ENCODE measurements at regions not wholly inside any gene's neighbourhood (a gene's known extent, or its start where the extent isn't known, plus 50 kb on each side); places are given as distances from the start of the nearest gene placed in this dataset.
"Not testable (repeated sequence)": the region's sequence is repeated elsewhere in the genome, so short reads cannot be mapped to it uniquely, and the experiment has no call there.

- H3K4me1 Mint-ChIP-seq; H3K4me3 Mint-ChIP-seq; H3K9me3 Mint-ChIP-seq; H3K36me3 Mint-ChIP-seq; H3K27me3 Mint-ChIP-seq (ENCODE audit: low read depth); DNase-seq (ENCODE audit: low spot score in 2 of 2, unreplicated experiment in 2 of 2); H3K27ac Mint-ChIP-seq: not testable (repeated sequence)
Measured at GRCh38 chr9:41697080-41697479, 432.1 kb downstream of the CNTNAP3B start.

- H3K27me3 Mint-ChIP-seq (ENCODE audit: low read depth); H3K9me3 Mint-ChIP-seq; H3K4me1 Mint-ChIP-seq; DNase-seq (ENCODE audit: low spot score in 2 of 2, unreplicated experiment in 2 of 2); H3K36me3 Mint-ChIP-seq; H3K27ac Mint-ChIP-seq: not testable (repeated sequence)
- peak overlapping the region; percentile 28 for H3K4me3 Mint-ChIP-seq
Measured at GRCh38 chr9:41679312-41679711, 449.9 kb downstream of the CNTNAP3B start.

GRCh38 chr9:41663497-41664036 is 465.7 kb downstream of the CNTNAP3B start:
- H3K9me3 Mint-ChIP-seq; H3K27me3 Mint-ChIP-seq (ENCODE audit: low read depth); H3K4me1 Mint-ChIP-seq; H3K36me3 Mint-ChIP-seq; H3K27ac Mint-ChIP-seq: not testable (repeated sequence)
- peak overlapping the region; percentile 34 for H3K4me3 Mint-ChIP-seq
- peak in 1 of 2 experiments; percentile 66 for DNase-seq (ENCODE audit: low spot score in 2 of 2, unreplicated experiment in 2 of 2)

- peaks cover 10% of the 10 kb centered on the region for H3K9me3 Mint-ChIP-seq
- H3K27me3 Mint-ChIP-seq (ENCODE audit: low read depth); H3K36me3 Mint-ChIP-seq; H3K4me3 Mint-ChIP-seq; DNase-seq (ENCODE audit: low spot score in 2 of 2, unreplicated experiment in 2 of 2): not testable (repeated sequence)
- peak overlapping the region; percentile 44 for H3K27ac Mint-ChIP-seq
- H3K4me1 Mint-ChIP-seq = peaks cover 39% of the 10 kb centered on the region
Measured at GRCh38 chr9:41658706-41659105, 469.6 kb upstream of the ZNG1F start.

GRCh38 chr9:41658116-41658515 is 469.0 kb upstream of the ZNG1F start:
- H3K27me3 Mint-ChIP-seq (ENCODE audit: low read depth); H3K36me3 Mint-ChIP-seq; DNase-seq (ENCODE audit: low spot score in 2 of 2, unreplicated experiment in 2 of 2); H3K4me3 Mint-ChIP-seq: not testable (repeated sequence)
- Mint-ChIP-seq H3K27ac (peak overlapping the region; percentile 88), H3K9me3 (peaks cover 10% of the 10 kb centered on the region), H3K4me1 (peaks cover 44% of the 10 kb centered on the region)

GRCh38 chr9:41657141-41657540 is 468.0 kb upstream of the ZNG1F start:
- Mint-ChIP-seq H3K4me1 (peaks cover 49% of the 10 kb centered on the region), H3K27ac (peak overlapping the region; percentile 88), H3K9me3 (peaks cover 10% of the 10 kb centered on the region)
- not testable (repeated sequence) for DNase-seq (ENCODE audit: low spot score in 2 of 2, unreplicated experiment in 2 of 2); H3K4me3 Mint-ChIP-seq; H3K36me3 Mint-ChIP-seq; H3K27me3 Mint-ChIP-seq (ENCODE audit: low read depth)

GRCh38 chr9:41655071-41655554 is 466.0 kb upstream of the ZNG1F start:
- peaks cover 10% of the 10 kb centered on the region for H3K9me3 Mint-ChIP-seq
- H3K27me3 Mint-ChIP-seq (ENCODE audit: low read depth); H3K36me3 Mint-ChIP-seq: not testable (repeated sequence)
- DNase-seq (ENCODE audit: low spot score in 2 of 2, unreplicated experiment in 2 of 2) = peak in 1 of 2 experiments; percentile 87
- peak overlapping the region; percentile 20 for H3K4me3 Mint-ChIP-seq
- peak overlapping the region; percentile 96 for H3K27ac Mint-ChIP-seq
- H3K4me1 Mint-ChIP-seq = peaks cover 55% of the 10 kb centered on the region

- H3K4me3 Mint-ChIP-seq = peak overlapping the region; percentile 44
- H3K36me3 Mint-ChIP-seq; DNase-seq (ENCODE audit: low spot score in 2 of 2, unreplicated experiment in 2 of 2); H3K27me3 Mint-ChIP-seq (ENCODE audit: low read depth): not testable (repeated sequence)
- H3K9me3 Mint-ChIP-seq = peaks cover 10% of the 10 kb centered on the region
- H3K27ac Mint-ChIP-seq = peak overlapping the region; percentile 96
- H3K4me1 Mint-ChIP-seq = peaks cover 57% of the 10 kb centered on the region
Measured at GRCh38 chr9:41654349-41654748, 465.2 kb upstream of the ZNG1F start.

GRCh38 chr9:41653560-41654340 is 464.6 kb upstream of the ZNG1F start:
- Mint-ChIP-seq H3K27ac (peak overlapping the region; percentile 96), H3K4me3 (peak overlapping the region; percentile 44), H3K4me1 (peaks cover 51% of the 10 kb centered on the region)
- not testable (repeated sequence) for H3K27me3 Mint-ChIP-seq (ENCODE audit: low read depth); H3K9me3 Mint-ChIP-seq; H3K36me3 Mint-ChIP-seq; DNase-seq (ENCODE audit: low spot score in 2 of 2, unreplicated experiment in 2 of 2)

- peak overlapping the region; percentile 53 for H3K4me3 Mint-ChIP-seq
- peaks cover 44% of the 10 kb centered on the region for H3K4me1 Mint-ChIP-seq
- H3K27me3 Mint-ChIP-seq (ENCODE audit: low read depth); H3K9me3 Mint-ChIP-seq; H3K36me3 Mint-ChIP-seq; DNase-seq (ENCODE audit: low spot score in 2 of 2, unreplicated experiment in 2 of 2): not testable (repeated sequence)
- H3K27ac Mint-ChIP-seq = peak overlapping the region; percentile 96
Measured at GRCh38 chr9:41652800-41653199, 463.7 kb upstream of the ZNG1F start.

- peaks cover 39% of the 10 kb centered on the region for H3K4me1 Mint-ChIP-seq
- H3K27me3 Mint-ChIP-seq (ENCODE audit: low read depth); H3K36me3 Mint-ChIP-seq; DNase-seq (ENCODE audit: low spot score in 2 of 2, unreplicated experiment in 2 of 2); H3K9me3 Mint-ChIP-seq: not testable (repeated sequence)
- peak overlapping the region; percentile 50 for H3K4me3 Mint-ChIP-seq
- peak overlapping the region; percentile 90 for H3K27ac Mint-ChIP-seq
Measured at GRCh38 chr9:41652100-41652713, 463.1 kb upstream of the ZNG1F start.

GRCh38 chr9:41650086-41650485 is 461.0 kb upstream of the ZNG1F start:
- H3K36me3 Mint-ChIP-seq; DNase-seq (ENCODE audit: low spot score in 2 of 2, unreplicated experiment in 2 of 2); H3K27me3 Mint-ChIP-seq (ENCODE audit: low read depth); H3K9me3 Mint-ChIP-seq: not testable (repeated sequence)
- H3K27ac Mint-ChIP-seq = peak overlapping the region; percentile 84
- H3K4me1 Mint-ChIP-seq = peaks cover 28% of the 10 kb centered on the region
- H3K4me3 Mint-ChIP-seq = peak overlapping the region; percentile 36

GRCh38 chr9:41648564-41648963 is 459.4 kb upstream of the ZNG1F start:
- H3K9me3 Mint-ChIP-seq; H3K4me3 Mint-ChIP-seq; H3K27ac Mint-ChIP-seq; DNase-seq (ENCODE audit: low spot score in 2 of 2, unreplicated experiment in 2 of 2); H3K36me3 Mint-ChIP-seq; H3K27me3 Mint-ChIP-seq (ENCODE audit: low read depth): not testable (repeated sequence)
- peaks cover 16% of the 10 kb centered on the region for H3K4me1 Mint-ChIP-seq

- H3K9me3 Mint-ChIP-seq; H3K36me3 Mint-ChIP-seq; H3K27me3 Mint-ChIP-seq (ENCODE audit: low read depth); H3K4me3 Mint-ChIP-seq; H3K4me1 Mint-ChIP-seq; H3K27ac Mint-ChIP-seq; DNase-seq (ENCODE audit: low spot score in 2 of 2, unreplicated experiment in 2 of 2): not testable (repeated sequence)
Measured at GRCh38 chr9:41646246-41646645, 457.1 kb upstream of the ZNG1F start.

All from mesothelial cell of epicardium (in vitro differentiated cells).